BJ (cell line): ENCODE measurements at regions not wholly inside any gene's neighbourhood (a gene's known extent, or its start where the extent isn't known, plus 50 kb on each side); places are given as distances from the start of the nearest gene placed in this dataset.

Experiments
- CTCF ChIA-PET: fragments of 350-600 bp; formaldehyde crosslinking; extraction: SDS; loops from one replicate; lab custom pipeline; 2021; ENCODE audit warnings: antibody characterized with exemption, inconsistent platforms; lab: Yijun Ruan, JAX
- POLR2A ChIA-PET: fragments of 300-600 bp; sonication (Branson Sonifier 250); formaldehyde crosslinking; extraction: SDS; loops from one replicate; lab custom pipeline; 2021; ENCODE audit warnings: antibody characterized with exemption; lab: Charles Lee
- DNase-seq: peaks from one replicate; pipeline ENCODE4 v3.0.0-alpha.2; 2011; ENCODE audit warnings: low read depth
- H3K27me3 ChIP-seq: 2 replicates; pipeline ENCODE4 v1.6.0; 2011; ENCODE audit warnings: low read length; ENCODE audit not compliant: control insufficient read depth, insufficient read depth
- H3K36me3 ChIP-seq: 2 replicates; pipeline ENCODE4 v1.5.1; 2011; ENCODE audit warnings: low read length; ENCODE audit not compliant: control insufficient read depth, insufficient read depth
- H3K4me3 ChIP-seq: 2 replicates; pipeline ENCODE4 v1.5.1; 2011; ENCODE audit warnings: low read depth, mild to moderate bottlenecking, control low read depth, low read length
- CTCF ChIP-seq: IDR thresholded peaks from 2 replicates; pipeline ENCODE4 v1.5.1; 2011; ENCODE audit warnings: low read depth, mild to moderate bottlenecking, control low read depth, inconsistent platforms, low read length, moderate library complexity; ENCODE audit not compliant: insufficient read depth

GRCh38 chr5:159439002-159439401 lies 108.7 kb upstream of the IL12B start:
- no peak for TF ChIP-seq CTCF
- ChIA-PET CTCF (no interaction called here), POLR2A (no interaction called here)
- H3K4me3 ChIP-seq = no peak overlapping the region
- H3K27me3 ChIP-seq = peaks cover 2% of the 10 kb centered on the region; the same call in 1 of the 2 replicates
- no peaks in the 10 kb centered on the region for H3K36me3 ChIP-seq
- no peak for DNase-seq

GRCh38 chr5:159440235-159440634 lies 109.9 kb upstream of the IL12B start:
- Histone ChIP-seq H3K36me3 (no peaks in the 10 kb centered on the region), H3K27me3 (no peaks in the 10 kb centered on the region), H3K4me3 (no peak overlapping the region)
- DNase-seq = no peak
- ChIA-PET POLR2A (no interaction called here), CTCF (interaction anchor here (0.9 kb wide), 1 partner anchor 474 kb away, joined by 3 read pairs; no protein-coding TSS in a partner anchor)
- TF ChIP-seq CTCF = no peak

GRCh38 chr5:159440968-159441367 lies 110.7 kb upstream of the IL12B start:
- no peak overlapping the region for H3K4me3 ChIP-seq
- no peak for DNase-seq
- H3K27me3 ChIP-seq = no peaks in the 10 kb centered on the region
- H3K36me3 ChIP-seq = no peaks in the 10 kb centered on the region
- no peak for TF ChIP-seq CTCF
- CTCF ChIA-PET = interaction anchor here (0.8 to 6.1 kb wide), 5 partner anchors 10 to 546 kb away, joined by 5 to 91 read pairs (median 9); partner anchors contain the start of gene ADRA1B
- POLR2A ChIA-PET = no interaction called here

GRCh38 chr5:159441441-159441840 lies 111.2 kb upstream of the IL12B start:
- POLR2A ChIA-PET = no interaction called here
- CTCF ChIA-PET = interaction anchor here (0.7 to 6.1 kb wide), 8 partner anchors 9 to 545 kb away, joined by 3 to 91 read pairs (median 6); partner anchors contain the start of gene ADRA1B
- no peaks in the 10 kb centered on the region for H3K36me3 ChIP-seq
- no peak for DNase-seq
- H3K4me3 ChIP-seq = no peak overlapping the region
- H3K27me3 ChIP-seq = no peaks in the 10 kb centered on the region
- TF ChIP-seq CTCF = peak; percentile 11; the same call in 1 of the 2 replicates

GRCh38 chr5:159442206-159442850 lies 112.0 kb upstream of the IL12B start:
- POLR2A ChIA-PET = no interaction called here
- no peak for TF ChIP-seq CTCF
- no peak overlapping the region for H3K4me3 ChIP-seq
- CTCF ChIA-PET = interaction anchor here (0.8 to 6.1 kb wide), 13 partner anchors 8 to 544 kb away, joined by 3 to 91 read pairs (median 7); partner anchors contain the start of gene ADRA1B
- no peaks in the 10 kb centered on the region for H3K36me3 ChIP-seq
- no peaks in the 10 kb centered on the region for H3K27me3 ChIP-seq
- no peak for DNase-seq
